Activated T-helper 1 cell treated with Interleukin-2 at 50 U/mL for 16 hours (primary cell): ENCODE measurements at regions not wholly inside any gene's neighbourhood (a gene's known extent, or its start where the extent isn't known, plus 50 kb on each side); places are given as distances from the start of the nearest gene placed in this dataset.

Experiments used
- DNase-seq: peaks from one replicate; pipeline ENCODE4 v3.0.0-alpha.2; 2020; ENCODE audit warnings: low read depth

DNA sequence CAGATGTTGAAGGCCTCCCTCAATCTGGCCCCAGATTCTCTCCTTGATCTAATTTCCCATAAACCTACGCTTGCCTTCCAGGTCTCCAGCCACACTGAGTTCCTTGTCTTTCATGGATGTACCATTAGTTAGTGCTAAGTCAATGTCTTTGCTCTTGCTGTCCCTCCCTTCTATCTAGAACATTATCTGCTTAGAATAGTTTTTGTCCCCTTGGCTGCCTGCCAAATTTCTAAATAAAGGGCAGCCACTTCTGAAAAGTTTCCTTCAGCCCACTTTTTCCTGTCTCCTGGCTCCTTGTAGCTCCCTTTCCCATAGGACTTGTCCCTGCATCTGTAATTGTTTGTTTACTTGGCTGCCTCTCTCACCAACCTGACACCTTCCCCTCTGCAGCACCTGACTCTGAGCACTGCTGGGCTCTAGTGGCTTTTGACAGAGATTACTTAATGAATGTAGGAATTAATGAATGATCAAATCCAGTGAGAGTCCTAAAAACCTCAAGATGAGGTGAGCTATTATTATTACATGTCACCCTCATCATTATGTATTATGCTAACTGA is 58.3 kb downstream of the CXCL12 start:
- DNase-seq = no peak

DNA sequence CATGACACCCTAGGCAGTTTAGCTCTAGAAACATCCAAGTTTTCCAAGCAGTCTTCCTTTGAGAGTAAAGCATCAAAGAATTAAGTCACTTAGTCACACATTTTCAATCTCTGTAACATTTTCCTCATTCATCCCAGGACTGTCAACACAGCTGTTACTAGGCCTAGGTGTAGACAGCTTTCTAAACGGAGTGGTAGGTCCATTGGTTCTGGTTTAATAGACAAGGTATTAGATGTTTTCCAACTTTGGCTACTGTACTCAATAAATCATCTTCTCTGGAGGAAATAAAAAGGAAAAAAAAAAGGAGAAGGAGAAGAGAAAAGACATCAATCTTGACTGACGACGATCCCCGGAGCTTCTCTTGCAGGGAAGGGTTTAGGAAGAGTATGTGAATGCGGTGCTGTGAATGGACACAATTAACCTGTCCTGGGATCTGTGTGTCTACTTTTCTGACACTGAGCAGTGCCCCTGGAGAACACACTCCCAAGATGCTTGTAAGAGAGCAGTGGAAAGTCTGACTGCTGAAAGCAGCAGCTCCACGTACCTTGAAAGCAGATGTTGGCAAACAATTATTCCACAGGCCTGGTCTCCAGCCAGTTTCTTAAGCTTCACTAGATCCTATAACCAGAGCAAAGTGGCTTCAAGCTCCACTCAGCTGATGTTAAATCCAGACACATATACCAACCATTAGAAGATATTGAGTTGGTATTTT is 59.1 kb downstream of the CXCL12 start:
- no peak for DNase-seq

DNA sequence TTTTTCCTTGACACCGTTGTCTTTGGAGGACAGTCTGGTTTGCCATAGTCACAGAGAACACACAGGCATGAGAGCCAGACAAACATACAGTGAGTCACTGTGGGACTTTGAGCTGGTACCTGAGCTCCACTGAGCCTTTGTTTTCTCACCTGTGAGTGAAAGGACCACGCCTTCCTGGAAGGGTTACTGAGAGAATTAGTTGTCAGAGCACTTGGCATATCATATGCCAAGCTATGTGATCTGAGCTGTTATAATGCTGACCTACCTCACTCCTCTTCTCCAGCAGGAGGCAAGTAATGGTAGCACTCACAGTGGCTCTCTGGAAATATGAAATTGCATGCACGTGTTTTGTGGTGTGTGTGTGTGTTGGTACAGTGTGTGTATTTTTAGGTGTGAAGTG is 59.7 kb downstream of the CXCL12 start:
- no peak for DNase-seq

DNA sequence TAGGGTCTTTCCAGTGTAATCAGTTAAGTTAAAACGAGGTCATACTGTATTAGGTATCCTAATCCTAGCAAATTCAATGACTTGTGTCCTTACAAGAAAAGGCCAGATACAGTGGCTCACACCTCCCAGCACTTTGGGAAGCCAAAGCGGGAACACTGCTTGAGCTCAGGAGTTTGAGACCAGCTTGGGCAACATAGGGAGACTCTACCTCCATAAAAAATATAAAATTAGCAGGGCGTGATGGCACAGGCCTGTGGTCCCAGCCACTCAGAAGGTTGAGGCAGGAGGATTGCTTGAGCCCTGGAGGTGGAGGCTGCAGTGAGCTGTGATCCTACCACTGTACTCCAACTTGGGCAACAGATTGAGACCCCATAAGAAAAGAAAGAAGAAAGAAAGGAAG is 61.1 kb downstream of the CXCL12 start:
- DNase-seq = no peak

DNA sequence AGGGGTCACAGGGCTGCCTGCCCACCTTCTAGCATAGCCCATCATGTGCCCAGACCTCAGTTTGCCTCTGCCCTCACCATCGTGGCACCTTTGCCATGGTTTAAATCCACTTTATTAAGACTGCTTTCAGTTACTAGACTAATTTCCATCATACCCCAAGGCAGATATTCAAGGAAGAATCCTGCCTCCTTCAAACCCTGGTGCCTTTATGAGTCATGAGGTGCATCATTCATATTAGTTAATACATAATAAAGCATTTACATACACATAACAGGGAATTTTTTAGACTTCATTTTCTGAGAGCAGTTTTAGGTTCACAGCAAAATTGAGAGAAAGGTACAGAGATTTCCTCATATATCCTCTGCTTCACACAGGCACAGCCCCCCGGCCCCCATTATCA is 62.8 kb downstream of the CXCL12 start:
- DNase-seq = no peak

DNA sequence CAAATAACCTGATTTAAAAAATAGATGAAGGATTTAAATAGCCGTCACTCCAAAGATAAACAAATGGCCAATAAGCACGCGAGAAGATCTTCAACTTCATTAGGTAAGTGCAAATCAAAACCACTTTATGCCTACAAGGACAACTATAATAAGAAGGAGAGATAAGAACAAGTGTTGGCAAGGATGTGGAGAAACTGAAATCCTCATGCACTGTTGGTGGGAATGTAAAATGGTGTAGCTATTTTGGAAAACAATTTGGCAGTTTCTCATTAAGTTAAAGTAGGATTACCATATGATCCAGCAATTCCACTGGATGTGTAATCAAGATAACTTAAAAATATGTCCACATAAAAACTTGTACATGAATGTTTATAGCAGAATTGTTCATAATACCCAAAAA is 64.1 kb downstream of the CXCL12 start:
- no peak for DNase-seq

DNA sequence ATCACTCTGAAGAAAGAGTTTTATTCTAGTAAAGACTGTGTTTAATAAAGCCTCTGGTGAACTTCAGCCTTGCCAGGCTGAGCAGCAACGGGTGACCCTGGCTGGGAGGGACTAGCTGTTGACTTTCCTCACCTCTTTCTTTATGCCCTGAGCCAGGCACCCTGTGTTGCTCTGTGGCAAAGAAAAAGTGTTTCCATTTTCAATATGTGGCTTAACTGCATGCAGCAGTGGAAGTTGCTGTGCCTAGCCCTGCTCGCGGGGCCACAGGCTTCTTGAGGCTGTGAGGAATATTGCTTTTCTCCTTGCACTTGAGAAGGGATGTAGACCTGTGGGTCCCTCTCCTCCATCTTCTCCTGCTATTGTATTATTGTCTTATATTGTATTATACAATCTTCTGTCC is 67.0 kb downstream of the CXCL12 start:
- DNase-seq = no peak

DNA sequence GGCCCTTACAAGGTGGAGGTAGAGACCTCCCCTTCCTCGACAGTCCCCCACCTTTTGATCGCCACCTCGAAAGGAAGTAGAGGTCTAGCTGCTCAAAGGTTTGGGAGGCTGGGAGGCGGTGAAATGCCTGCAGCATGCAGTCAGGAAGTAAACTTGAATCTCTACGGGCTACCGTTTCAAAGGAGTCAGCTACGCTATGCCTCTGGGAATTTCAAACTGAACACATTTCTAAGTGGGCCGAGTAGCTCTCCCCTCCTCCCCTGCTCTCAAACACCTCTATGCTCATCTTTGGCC is 68.0 kb downstream of the CXCL12 start:
- no peak for DNase-seq

DNA sequence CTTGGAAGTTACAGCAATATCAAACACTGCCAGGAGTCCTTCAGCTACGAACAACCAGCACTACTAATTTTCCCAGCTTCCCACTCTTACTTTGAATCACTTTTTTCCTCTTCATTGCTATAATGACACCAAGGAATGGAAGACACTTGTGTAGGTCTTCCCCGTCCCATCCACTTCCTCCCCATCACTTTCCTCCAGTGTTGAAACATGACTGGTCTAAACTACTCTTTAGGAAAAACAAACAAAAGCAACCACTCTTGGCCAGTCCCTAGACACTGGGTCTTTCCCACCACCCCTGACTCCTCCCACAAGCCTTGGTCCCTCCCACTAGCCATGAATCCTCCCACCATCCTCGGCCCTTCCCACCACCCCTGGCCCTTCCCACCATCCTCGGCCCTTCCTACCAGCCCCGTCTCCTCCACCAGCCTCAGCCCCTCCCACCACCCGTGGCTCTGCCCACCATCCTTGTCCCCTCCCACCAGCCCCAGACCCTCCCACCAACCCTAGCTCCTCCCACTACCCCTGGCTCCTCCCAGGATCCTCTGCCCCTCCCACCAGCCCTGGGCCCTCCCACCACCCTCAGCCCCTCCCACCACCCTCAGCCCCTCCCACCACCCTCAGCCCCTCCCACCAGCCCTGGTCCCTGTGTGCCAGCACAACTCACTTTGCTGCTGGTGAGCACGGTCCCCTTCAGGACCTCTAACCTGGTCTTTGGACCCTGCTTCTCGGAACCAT is 68.5 kb downstream of the CXCL12 start:
- no peak for DNase-seq

DNA sequence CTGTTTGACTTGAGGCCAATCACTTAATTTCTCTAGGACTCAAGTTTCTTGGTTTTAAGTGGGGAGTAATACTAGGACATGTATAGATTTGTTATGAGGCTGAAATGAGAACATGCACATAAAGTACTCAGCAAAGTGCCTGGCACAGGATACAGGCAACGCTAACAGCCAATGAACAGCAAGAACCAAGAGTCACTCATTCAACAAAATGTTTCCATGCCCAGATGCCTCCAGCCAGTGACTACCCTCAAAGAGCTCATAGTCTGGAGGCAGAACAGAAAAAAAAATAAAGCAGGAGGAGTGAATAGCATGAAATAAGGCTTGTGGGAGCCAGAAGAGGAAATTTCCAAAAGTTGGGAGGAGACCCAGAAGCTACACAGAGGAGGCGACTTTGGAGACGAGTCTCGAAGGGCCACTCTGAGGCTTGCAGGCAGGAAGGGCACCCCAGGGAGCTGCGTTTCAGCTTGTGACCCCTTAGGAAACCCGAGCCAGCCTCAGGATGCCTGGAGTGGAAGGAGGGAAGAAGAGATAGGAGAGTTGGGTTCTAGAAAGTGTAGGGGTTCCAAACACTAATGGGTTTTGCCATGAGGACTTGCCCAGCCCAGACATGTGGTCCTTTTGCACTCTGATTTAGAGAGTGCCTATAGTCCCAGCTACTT is 70.0 kb downstream of the CXCL12 start:
- no peak for DNase-seq

DNA sequence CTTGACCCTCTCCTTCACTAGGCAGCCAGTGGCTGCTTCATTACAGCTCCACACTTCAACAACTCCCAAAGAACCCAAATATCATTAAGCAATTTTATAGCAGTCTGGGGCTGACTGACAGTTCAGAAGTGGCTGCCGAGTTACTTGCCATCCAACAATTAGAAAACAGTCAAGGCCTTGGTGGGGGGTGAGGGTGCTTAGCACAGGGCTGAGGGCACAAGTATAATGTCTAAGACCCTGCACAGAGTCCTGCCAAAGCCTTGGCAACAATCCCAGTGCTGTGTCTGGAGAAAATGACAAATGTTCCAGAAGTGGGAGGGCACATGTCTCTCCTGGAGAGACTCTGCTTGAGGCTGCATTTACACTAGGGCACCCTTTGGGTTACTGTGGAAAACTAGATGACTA is 71.1 kb downstream of the CXCL12 start:
- DNase-seq = no peak

DNA sequence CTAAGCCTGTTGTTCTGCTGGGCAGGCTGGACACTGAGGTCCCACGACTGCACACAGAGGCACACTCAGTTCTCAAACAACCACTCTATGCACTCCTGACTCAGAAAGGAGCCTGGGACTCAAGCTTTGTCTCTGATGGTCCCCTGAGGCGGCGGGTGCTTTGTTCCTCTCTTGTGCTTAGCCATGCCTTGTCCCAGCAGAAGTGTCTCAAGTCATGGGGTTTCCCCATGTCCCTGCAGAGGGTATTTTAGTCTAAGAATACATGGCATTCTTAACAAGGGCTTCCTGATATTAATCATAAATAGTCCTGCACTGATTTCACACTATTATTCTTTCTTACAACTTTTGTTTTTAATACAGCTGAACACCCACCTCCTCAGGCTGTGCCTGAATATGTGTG is 72.5 kb downstream of the CXCL12 start:
- DNase-seq = no peak

DNA sequence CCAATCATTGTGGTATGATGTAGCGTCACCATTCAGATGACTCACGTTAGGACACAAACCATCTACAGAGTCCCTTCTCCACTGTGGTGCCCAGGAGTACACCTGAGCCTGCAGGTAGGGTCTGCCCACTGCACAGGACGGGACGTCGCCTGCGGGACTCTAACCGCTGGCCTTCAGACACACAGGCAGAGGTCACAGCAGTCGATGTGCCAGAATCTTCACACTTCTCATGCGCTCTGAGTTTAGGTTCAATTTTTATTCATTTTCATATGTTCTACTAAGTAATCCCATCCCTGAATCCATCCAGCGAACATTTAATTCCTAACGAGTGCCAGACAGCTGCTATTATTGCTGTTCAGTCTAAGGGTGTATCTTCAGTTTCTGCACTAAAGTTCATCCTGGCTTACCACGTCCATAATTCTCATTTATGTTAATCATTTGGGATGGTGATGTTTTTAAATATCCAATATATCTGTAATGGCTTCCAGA is 73.3 kb downstream of the CXCL12 start:
- DNase-seq = no peak

DNA sequence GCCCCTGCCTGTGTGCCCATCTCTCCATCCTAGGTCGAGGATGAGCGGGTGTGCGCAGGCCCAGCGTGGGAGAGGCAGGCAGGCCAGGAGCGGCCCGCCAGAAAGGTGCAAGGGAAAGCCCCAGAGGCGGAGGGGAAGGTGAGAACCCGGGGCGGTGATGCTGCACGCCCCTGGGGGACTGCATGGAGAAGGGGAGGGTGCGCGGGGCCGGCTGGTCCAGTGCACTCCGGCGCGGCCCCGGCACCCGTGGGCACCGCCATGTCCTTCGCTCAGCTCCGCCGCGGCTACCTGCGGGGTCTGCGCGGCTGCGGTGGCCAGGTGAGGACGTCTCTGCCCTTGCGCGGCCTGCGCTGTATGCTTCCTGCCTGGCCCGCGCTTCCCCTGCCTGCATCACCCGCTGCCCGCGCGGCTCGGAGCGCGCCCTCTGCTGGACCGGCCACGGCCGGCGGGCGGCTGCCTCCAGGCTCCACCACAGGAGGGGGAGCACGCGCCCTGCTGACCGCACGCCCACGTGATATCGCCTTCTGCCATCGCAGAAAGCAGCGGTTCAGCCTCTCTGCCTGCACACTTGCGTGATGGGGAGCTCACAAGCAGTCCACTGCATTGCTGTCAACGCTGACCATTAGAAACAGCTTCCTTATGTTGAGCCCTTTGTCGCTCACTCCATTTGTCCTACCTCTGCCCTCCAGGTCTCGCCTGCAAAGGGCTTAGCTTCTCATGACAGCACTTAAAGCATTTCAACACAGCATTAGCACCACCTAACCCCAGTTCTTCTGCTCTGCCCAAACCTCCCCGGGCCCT is 73.9 kb downstream of the CXCL12 start:
- DNase-seq = peak; percentile 35

DNA sequence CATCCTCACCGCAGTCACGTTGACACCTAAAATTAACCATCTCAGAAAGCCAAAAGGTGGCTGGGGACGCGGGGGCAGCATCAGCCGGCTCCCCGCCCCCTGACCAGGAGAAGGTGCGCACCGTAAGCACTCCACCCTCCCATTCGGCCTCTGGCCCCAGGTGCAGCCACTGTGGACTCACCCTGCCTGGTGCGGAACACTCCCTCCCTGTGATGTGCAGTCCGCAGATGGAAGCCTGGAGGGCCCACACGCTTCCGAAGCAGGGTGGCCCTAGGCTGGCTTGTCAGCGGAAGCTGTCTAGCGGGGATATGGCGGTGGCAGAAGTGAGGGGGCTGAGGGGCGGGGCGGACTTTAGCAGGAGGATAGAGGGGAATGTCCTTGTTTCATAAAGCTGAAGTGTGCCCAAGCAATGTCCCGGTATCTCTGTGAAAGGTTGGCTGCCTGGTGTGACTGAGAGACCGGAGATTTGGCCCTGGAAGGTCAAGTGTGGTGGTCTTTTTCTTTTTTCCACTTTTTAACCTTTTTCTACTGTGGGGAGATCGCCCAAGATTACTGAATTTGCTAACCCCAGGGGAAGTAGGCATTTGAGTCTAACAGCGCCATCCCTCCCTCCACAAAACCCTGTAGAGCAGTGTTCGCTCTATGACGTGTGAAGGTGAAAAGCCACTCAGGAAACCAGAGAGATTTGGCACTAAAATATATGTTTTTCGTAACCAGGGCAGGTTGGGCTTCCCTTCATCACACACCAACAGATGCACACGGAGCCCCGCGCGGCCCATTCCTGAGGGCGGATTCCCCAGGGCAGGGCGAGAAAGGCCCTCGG is 74.7 kb downstream of the CXCL12 start:
- DNase-seq = no peak

DNA sequence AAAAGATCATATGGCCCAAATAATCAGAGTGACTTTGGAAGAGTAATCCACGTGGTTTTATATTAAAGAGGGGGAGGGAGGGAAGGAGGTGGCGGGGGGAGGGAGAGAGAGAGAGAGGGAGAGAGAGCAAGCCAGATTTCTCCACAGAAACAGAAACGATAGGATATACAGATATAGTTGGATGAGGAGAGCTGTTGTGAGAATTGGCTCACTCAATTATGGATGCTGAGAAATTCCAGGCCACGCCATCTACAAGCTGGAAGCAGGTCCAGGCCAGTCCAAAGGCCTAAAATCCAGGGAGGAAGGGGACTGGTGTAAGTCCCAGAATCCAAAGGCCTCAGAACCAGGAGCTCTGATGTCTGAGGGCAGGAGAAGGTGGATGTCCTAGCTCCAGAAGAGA is 75.5 kb downstream of the CXCL12 start:
- DNase-seq = no peak

DNA sequence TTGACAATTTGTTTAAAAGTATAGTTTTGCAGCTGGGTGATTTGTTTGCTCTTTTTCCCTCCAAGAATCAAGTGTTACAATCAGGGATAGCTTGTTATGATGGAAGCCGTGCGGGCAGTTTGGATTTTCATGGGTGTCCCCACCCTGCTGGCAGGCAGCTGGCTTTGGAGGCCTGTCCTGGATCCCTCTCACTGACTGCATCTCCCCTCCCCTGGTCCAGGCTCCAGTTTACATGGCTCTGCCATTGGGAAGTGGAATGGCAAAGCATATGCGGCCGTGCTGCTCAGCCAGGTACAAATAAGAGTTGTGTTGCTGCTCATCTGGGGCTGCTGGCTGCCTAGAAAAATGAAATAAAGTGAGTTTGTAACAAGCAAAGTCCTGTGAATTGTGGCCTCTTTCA is 76.0 kb downstream of the CXCL12 start:
- DNase-seq = no peak

DNA sequence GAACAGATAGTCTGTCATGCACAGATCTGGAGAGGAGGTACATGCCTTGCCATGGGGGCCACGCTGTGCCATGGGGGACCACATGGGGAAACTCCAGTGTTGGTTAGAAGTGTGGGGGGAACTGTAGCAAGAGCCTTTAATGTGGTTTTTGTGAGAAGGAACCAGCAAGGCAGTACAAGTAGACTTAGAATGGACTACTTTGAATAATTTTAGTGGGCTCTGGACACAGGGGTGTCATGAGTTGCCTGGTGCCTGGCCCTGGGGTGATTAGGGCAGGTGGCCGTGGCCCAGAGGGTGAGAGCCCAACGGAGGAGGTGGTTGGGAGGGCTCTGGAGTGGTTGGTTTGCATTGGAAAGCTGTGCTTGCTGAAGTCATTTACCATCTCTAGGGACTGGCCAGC is 77.2 kb downstream of the CXCL12 start:
- DNase-seq = no peak

DNA sequence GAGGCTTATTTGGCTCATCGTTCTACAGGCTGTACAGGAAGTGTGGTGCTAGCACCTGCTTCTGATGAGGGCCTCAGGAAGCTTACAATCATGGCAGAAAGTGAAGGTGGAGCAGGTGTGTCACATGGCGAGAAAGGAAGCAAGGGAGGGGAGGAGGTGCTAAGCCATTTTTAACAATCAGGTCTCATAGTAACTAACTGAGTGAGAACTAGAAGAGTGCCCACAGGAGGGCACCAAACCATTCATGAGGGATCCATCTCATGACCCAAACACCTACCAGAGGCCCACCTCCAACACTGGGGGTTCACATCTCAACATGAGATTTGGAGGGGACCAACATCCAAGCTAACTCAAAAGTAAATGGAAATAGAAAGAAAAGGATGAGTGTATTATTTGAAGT is 78.1 kb downstream of the CXCL12 start:
- DNase-seq = no peak

DNA sequence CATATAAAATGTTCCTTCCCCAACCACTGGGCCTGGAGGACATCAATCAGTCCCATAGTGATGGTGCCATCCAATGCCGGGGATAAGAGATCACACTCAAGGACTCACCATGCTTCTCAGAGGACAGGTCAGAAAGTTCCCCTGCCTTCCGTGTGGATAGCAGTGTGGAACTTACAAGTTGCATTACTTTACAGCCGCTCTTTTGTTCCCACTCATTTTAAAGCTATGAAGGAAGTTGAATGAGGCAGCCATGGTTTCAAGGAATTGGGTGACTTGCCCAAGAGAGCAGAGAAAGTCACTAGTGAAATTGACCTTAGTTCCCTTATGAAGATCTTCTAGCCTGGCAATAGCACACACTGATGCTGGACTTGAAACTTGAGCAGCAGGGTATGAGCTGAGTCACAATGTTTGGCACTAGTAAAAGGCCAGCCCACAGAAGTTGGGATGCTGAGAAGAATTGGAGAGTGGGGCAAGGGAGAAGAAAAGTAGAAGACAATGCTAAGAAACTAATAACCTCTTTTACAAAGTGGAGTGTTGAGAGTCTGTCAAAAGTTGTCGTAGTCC is 78.7 kb downstream of the CXCL12 start:
- DNase-seq = no peak

DNA sequence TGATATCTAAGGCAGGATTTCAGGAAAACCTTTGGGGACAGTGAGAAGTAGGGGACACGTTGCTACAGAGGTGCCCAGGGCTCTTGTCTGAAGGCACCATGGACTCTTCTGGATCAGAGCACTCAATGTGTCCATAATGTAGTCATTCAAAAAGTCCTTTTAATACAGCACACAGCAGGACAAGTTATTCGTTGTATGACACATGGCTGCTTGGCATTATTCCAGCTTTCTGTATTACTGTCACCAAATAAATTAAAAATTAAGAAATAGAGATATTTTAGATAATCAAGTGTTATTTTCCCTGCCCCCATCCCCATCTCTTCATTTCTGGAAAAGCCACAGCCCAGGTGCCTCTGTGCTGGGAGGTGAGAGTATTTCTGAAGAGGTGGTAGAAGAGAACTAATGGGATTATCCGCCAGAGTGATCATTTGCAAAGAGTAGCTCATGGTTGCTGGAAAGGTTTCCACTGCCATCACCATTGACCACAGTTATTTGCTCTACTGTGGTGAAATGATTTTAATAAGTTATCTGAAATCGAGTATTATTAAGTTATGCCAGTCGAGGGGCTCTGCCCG is 83.0 kb downstream of the CXCL12 start:
- no peak for DNase-seq
